SU-DHL-6 (cell line): ENCODE measurements at regions not wholly inside any gene's neighbourhood (a gene's known extent, or its start where the extent isn't known, plus 50 kb on each side); places are given as distances from the start of the nearest gene placed in this dataset.

ENCODE experiments used
- H2AFZ ChIP-seq: fragments of 200-600 bp; sonication (generic); 2 replicates; pipeline ENCODE4 v1.6.1; 2014; ENCODE audit warnings: low read depth, mild to moderate bottlenecking, moderate library complexity, mixed read lengths, antibody characterized with exemption, low read length; ENCODE audit not compliant: severe bottlenecking
- H3F3A ChIP-seq: fragments of 200-600 bp; shearing (Covaris generic); 2 replicates; pipeline ENCODE4 v1.6.0; 2016; ENCODE audit warnings: antibody characterized with exemption, mild to moderate bottlenecking; ENCODE audit not compliant: insufficient read depth
- H3K27ac ChIP-seq: fragments of 200-600 bp; sonication (generic); 2 replicates; pipeline ENCODE4 v1.5.1; 2016; ENCODE audit warnings: low read depth, mild to moderate bottlenecking, low read length, moderate library complexity, mixed read lengths
- H3K27me3 ChIP-seq: fragments of 200-600 bp; sonication (generic), shearing (Covaris generic); 2 replicates; pipeline ENCODE4 v1.6.0; 2014; ENCODE audit warnings: mild to moderate bottlenecking, low read length
- H3K36me3 ChIP-seq: fragments of 200-600 bp; sonication (generic); 2 replicates; pipeline ENCODE4 v1.6.1; 2014; ENCODE audit warnings: mild to moderate bottlenecking, low read length, mixed read lengths
- H3K4me2 ChIP-seq: fragments of 300-600, 200-600 bp; shearing (Covaris generic), sonication (generic); 2 replicates; pipeline ENCODE4 v1.6.0; 2014; ENCODE audit warnings: low read length, low read depth, mild to moderate bottlenecking; ENCODE audit not compliant: poor library complexity, severe bottlenecking
- H3K4me3 ChIP-seq: fragments of 200-600 bp; sonication (generic); 2 replicates; pipeline ENCODE4 v1.5.1; 2014; ENCODE audit warnings: antibody characterized with exemption, low read length, mild to moderate bottlenecking, mixed read lengths; ENCODE audit not compliant: insufficient read depth, poor library complexity, severe bottlenecking
- H3K79me2 ChIP-seq: fragments of 200-600 bp; sonication (generic); 2 replicates; pipeline ENCODE4 v1.6.1; 2014; ENCODE audit warnings: mild to moderate bottlenecking, low read length, moderate library complexity; ENCODE audit not compliant: insufficient read depth
- H3K9ac ChIP-seq: fragments of 200-600 bp; sonication (generic); 2 replicates; pipeline ENCODE4 v1.7.0; 2014; ENCODE audit warnings: mild to moderate bottlenecking, low read length
- H3K9me2 ChIP-seq: fragments of 200-600 bp; sonication (generic); replicated peaks from 2 replicates; pipeline ENCODE4 v1.6.1; 2014; ENCODE audit warnings: low read length; ENCODE audit not compliant: insufficient read depth
- H3K9me3 ChIP-seq: fragments of 200-600 bp; sonication (generic); 2 replicates; pipeline ENCODE4 v1.6.1; 2014; ENCODE audit warnings: low read length, mixed read lengths; ENCODE audit not compliant: insufficient read depth
- H4K20me1 ChIP-seq: fragments of 200-600 bp; sonication (generic); 2 replicates; pipeline ENCODE4 v1.6.1; 2014; ENCODE audit warnings: low read depth, mild to moderate bottlenecking, antibody characterized with exemption, low read length, moderate library complexity, mixed read lengths
- CTCF ChIP-seq: fragments of 200-600 bp; sonication (generic); IDR thresholded peaks from one replicate; pipeline ENCODE4 v1.5.1; 2017; ENCODE audit warnings: antibody characterized with exemption, mild to moderate bottlenecking, low read length, moderate library complexity; ENCODE audit not compliant: insufficient read depth, poor library complexity, severe bottlenecking
- EZH2phosphoT487 ChIP-seq: fragments of 200-600 bp; sonication (generic), shearing (Covaris generic); conservative IDR thresholded peaks from 2 replicates; pipeline ENCODE4 v1.6.1; 2018; ENCODE audit warnings: mild to moderate bottlenecking, antibody characterized with exemption, low read length, moderate library complexity, mixed read lengths

- Histone ChIP-seq H3K27ac (no peak overlapping the region), H4K20me1 (no peaks in the 10 kb centered on the region), H3K36me3 (no peaks in the 10 kb centered on the region), H3F3A (no peaks in the 10 kb centered on the region), H3K9me3 (no peaks in the 10 kb centered on the region), H3K4me2 (no peak overlapping the region), H3K9me2 (no peaks in the 10 kb centered on the region), H3K79me2 (no peaks in the 10 kb centered on the region), H3K27me3 (no peaks in the 10 kb centered on the region), H2AFZ (no peak overlapping the region), H3K9ac (no peak overlapping the region), H3K4me3 (no peak overlapping the region)
- no peak for TF ChIP-seq EZH2phosphoT487
- TF ChIP-seq CTCF: no peak
Measured at GRCh38 chr1:222196288-222196687, 351.6 kb downstream of the HHIPL2 start.

- no peak overlapping the region for H3K27ac ChIP-seq
- H3K4me3 ChIP-seq: no peak overlapping the region
- no peaks in the 10 kb centered on the region for H3K79me2 ChIP-seq
- no peaks in the 10 kb centered on the region for H4K20me1 ChIP-seq
- H3K36me3 ChIP-seq: no peaks in the 10 kb centered on the region
- H3K4me2 ChIP-seq: no peak overlapping the region
- no peaks in the 10 kb centered on the region for H3F3A ChIP-seq
- no peak overlapping the region for H2AFZ ChIP-seq
- H3K9me3 ChIP-seq: no peaks in the 10 kb centered on the region
- H3K9ac ChIP-seq: no peak overlapping the region
- TF ChIP-seq EZH2phosphoT487 (no peak), CTCF (no peak)
- H3K27me3 ChIP-seq: no peaks in the 10 kb centered on the region
- H3K9me2 ChIP-seq: no peaks in the 10 kb centered on the region
Measured at GRCh38 chr1:222195857-222196256, 352.0 kb downstream of the HHIPL2 start.

GRCh38 chr1:222189218-222189617, 358.7 kb downstream of the HHIPL2 start:
- no peak overlapping the region for H3K27ac ChIP-seq
- no peaks in the 10 kb centered on the region for H3K9me2 ChIP-seq
- no peaks in the 10 kb centered on the region for H3K36me3 ChIP-seq
- H2AFZ ChIP-seq: no peak overlapping the region
- no peaks in the 10 kb centered on the region for H3F3A ChIP-seq
- H3K27me3 ChIP-seq: no peaks in the 10 kb centered on the region
- TF ChIP-seq EZH2phosphoT487: no peak
- H3K79me2 ChIP-seq: no peaks in the 10 kb centered on the region
- H4K20me1 ChIP-seq: no peaks in the 10 kb centered on the region
- H3K9ac ChIP-seq: no peak overlapping the region
- H3K4me2 ChIP-seq: no peak overlapping the region
- H3K9me3 ChIP-seq: no peaks in the 10 kb centered on the region
- H3K4me3 ChIP-seq: no peak overlapping the region

- no peak overlapping the region for H3K4me2 ChIP-seq
- H2AFZ ChIP-seq: no peak overlapping the region
- no peaks in the 10 kb centered on the region for H3K9me2 ChIP-seq
- no peak overlapping the region for H3K4me3 ChIP-seq
- H4K20me1 ChIP-seq: no peaks in the 10 kb centered on the region
- H3K27ac ChIP-seq: no peak overlapping the region
- no peaks in the 10 kb centered on the region for H3K27me3 ChIP-seq
- H3K36me3 ChIP-seq: no peaks in the 10 kb centered on the region
- no peaks in the 10 kb centered on the region for H3K9me3 ChIP-seq
- TF ChIP-seq CTCF (no peak), EZH2phosphoT487 (no peak)
- no peaks in the 10 kb centered on the region for H3F3A ChIP-seq
- no peaks in the 10 kb centered on the region for H3K79me2 ChIP-seq
- H3K9ac ChIP-seq: no peak overlapping the region
Measured at GRCh38 chr1:222187566-222188332, 360.2 kb downstream of the HHIPL2 start.
